H9 (cell line): ENCODE measurements at regions not wholly inside any gene's neighbourhood (a gene's known extent, or its start where the extent isn't known, plus 50 kb on each side); places are given as distances from the start of the nearest gene placed in this dataset.

Experiments used
- DNase-seq: peaks from one replicate; pipeline ENCODE4 v3.0.0-alpha.2; 2017
- H2AFZ ChIP-seq: one replicate; pipeline ENCODE4 v1.6.1; 2013; ENCODE audit warnings: mild to moderate bottlenecking, low read length, control low read depth, moderate library complexity
- H2AK5ac ChIP-seq: 2 replicates; pipeline ENCODE4 v1.6.1; 2013; ENCODE audit warnings: low read length, control low read depth, mixed read lengths; ENCODE audit not compliant: insufficient read length
- H2BK120ac ChIP-seq: one replicate; pipeline ENCODE4 v1.6.1; 2013; ENCODE audit warnings: low read depth, mild to moderate bottlenecking, low read length, control low read depth, inconsistent platforms; ENCODE audit not compliant: poor library complexity, severe bottlenecking
- H2BK12ac ChIP-seq: 2 replicates; pipeline ENCODE4 v1.6.1; 2013; ENCODE audit warnings: low read length, control low read depth, mixed read lengths, low read depth; ENCODE audit not compliant: insufficient read length
- H2BK15ac ChIP-seq: 2 replicates; pipeline ENCODE4 v1.6.1; 2013; ENCODE audit warnings: low read depth, low read length, control low read depth
- H2BK20ac ChIP-seq: one replicate; pipeline ENCODE4 v1.6.1; 2013; ENCODE audit warnings: low read depth, mild to moderate bottlenecking, low read length, control low read depth, inconsistent platforms; ENCODE audit not compliant: poor library complexity, severe bottlenecking
- H2BK5ac ChIP-seq: 2 replicates; pipeline ENCODE4 v1.6.1; 2013; ENCODE audit warnings: low read length, control low read depth, mixed read lengths; ENCODE audit not compliant: insufficient read length
- H3K14ac ChIP-seq: 2 replicates; pipeline ENCODE4 v1.6.1; 2013; ENCODE audit warnings: low read length, control low read depth; ENCODE audit not compliant: insufficient read depth
- H3K18ac ChIP-seq: 2 replicates; pipeline ENCODE4 v1.6.1; 2013; ENCODE audit warnings: low read depth, mild to moderate bottlenecking, mixed read lengths, low read length, control low read depth; ENCODE audit not compliant: insufficient read length
- H3K23ac ChIP-seq: 2 replicates; pipeline ENCODE4 v1.6.1; 2013; ENCODE audit warnings: low read length, control low read depth, mixed read lengths, low read depth; ENCODE audit not compliant: insufficient read length
- H3K23me2 ChIP-seq: 2 replicates; pipeline ENCODE4 v1.6.1; 2013; ENCODE audit warnings: low read depth, mild to moderate bottlenecking, mixed read lengths, low read length, control low read depth; ENCODE audit not compliant: insufficient read length, poor library complexity, severe bottlenecking
- H3K27ac ChIP-seq: 2 replicates; pipeline ENCODE4 v1.5.1; 2013; ENCODE audit warnings: low read length, control low read depth, mixed read lengths, low read depth; ENCODE audit not compliant: insufficient read length
- H3K27me3 ChIP-seq: 2 replicates; pipeline ENCODE4 v1.6.1; 2013; ENCODE audit warnings: low read length, control low read depth, inconsistent platforms; ENCODE audit not compliant: insufficient read depth
- H3K4ac ChIP-seq: 2 replicates; pipeline ENCODE4 v1.6.1; 2013; ENCODE audit warnings: low read depth, mild to moderate bottlenecking, control low read depth, inconsistent platforms, low read length, moderate library complexity
- H3K4me1 ChIP-seq: 2 replicates; pipeline ENCODE4 v1.6.1; 2013; ENCODE audit warnings: low read length, control low read depth, inconsistent platforms; ENCODE audit not compliant: insufficient read depth
- H3K4me2 ChIP-seq: 2 replicates; pipeline ENCODE4 v1.6.1; 2013; ENCODE audit warnings: low read length, control low read depth, mixed read lengths; ENCODE audit not compliant: insufficient read length, insufficient read depth
- H3K56ac ChIP-seq: 2 replicates; pipeline ENCODE4 v1.6.1; 2013; ENCODE audit warnings: low read depth, mild to moderate bottlenecking, mixed read lengths, low read length, control low read depth; ENCODE audit not compliant: insufficient read length
- H3K79me1 ChIP-seq: 2 replicates; pipeline ENCODE4 v1.6.1; 2013; ENCODE audit warnings: low read depth, mild to moderate bottlenecking, moderate library complexity, low read length, control low read depth, inconsistent platforms; ENCODE audit not compliant: insufficient read depth, poor library complexity, severe bottlenecking
- H3K79me2 ChIP-seq: 2 replicates; pipeline ENCODE4 v1.6.1; 2013; ENCODE audit warnings: low read length, control low read depth, inconsistent platforms; ENCODE audit not compliant: insufficient read depth
- H3K9ac ChIP-seq: 2 replicates; pipeline ENCODE4 v1.6.1; 2013; ENCODE audit warnings: low read length, control low read depth, mixed read lengths; ENCODE audit not compliant: insufficient read length; ENCODE audit errors: extremely low read depth
- H3K9me3 ChIP-seq: one replicate; pipeline ENCODE4 v1.6.1; 2013; ENCODE audit warnings: low read depth, low read length, inconsistent platforms; ENCODE audit not compliant: control insufficient read depth
- H3T11ph ChIP-seq: one replicate; pipeline ENCODE4 v1.6.1; 2013; ENCODE audit warnings: mild to moderate bottlenecking, low read length, control low read depth, inconsistent platforms
- H4K20me1 ChIP-seq: one replicate; pipeline ENCODE4 v1.6.1; 2013; ENCODE audit not compliant: control insufficient read depth, insufficient read length, insufficient read depth
- H4K5ac ChIP-seq: 2 replicates; pipeline ENCODE4 v1.6.1; 2013; ENCODE audit warnings: low read depth, mild to moderate bottlenecking, mixed read lengths, low read length, control low read depth; ENCODE audit not compliant: insufficient read length
- H4K8ac ChIP-seq: replicated peaks from 2 replicates; pipeline ENCODE4 v1.6.1; 2013; ENCODE audit warnings: low read length, control low read depth, mixed read lengths, low read depth; ENCODE audit not compliant: insufficient read length
- H4K91ac ChIP-seq: 2 replicates; pipeline ENCODE4 v1.6.1; 2013; ENCODE audit warnings: low read depth, mild to moderate bottlenecking, moderate library complexity, mixed read lengths, low read length, control low read depth; ENCODE audit not compliant: insufficient read length
- H3K27ac Mint-ChIP-seq, 3 experiments: 2 replicates in 2 of 3; 3 replicates in 1 of 3; pipeline ENCODE4 v1.8.0; 2020 to 2021; ENCODE audit warnings: mixed read lengths in 3 of 3, mild to moderate bottlenecking in 1 of 3, moderate library complexity in 1 of 3
- H3K27me3 Mint-ChIP-seq: 2 replicates; pipeline ENCODE4 v1.8.0; 2021; ENCODE audit warnings: low read depth, mild to moderate bottlenecking, moderate library complexity, mixed read lengths
- H3K36me3 Mint-ChIP-seq, 3 experiments: 2 replicates in 2 of 3; 3 replicates in 1 of 3; pipeline ENCODE4 v1.8.0; 2020 to 2021; ENCODE audit warnings: low read depth in 3 of 3, mixed read lengths in 3 of 3; ENCODE audit not compliant: insufficient read depth in 1 of 3
- H3K4me1 Mint-ChIP-seq, 2 experiments: 2 replicates each; pipeline ENCODE4 v1.8.0; 2020; ENCODE audit warnings: mixed read lengths in 2 of 2
- H3K4me3 Mint-ChIP-seq, 2 experiments: 2 replicates in 1 of 2; 3 replicates in 1 of 2; pipeline ENCODE4 v1.8.0; 2020 to 2021; ENCODE audit warnings: mild to moderate bottlenecking in 2 of 2, mixed read lengths in 2 of 2, moderate library complexity in 1 of 2
- H3K9me3 Mint-ChIP-seq, 2 experiments: 2 replicates in 1 of 2; 3 replicates in 1 of 2; pipeline ENCODE4 v1.8.0; 2020; ENCODE audit warnings: mild to moderate bottlenecking in 2 of 2, mixed read lengths in 2 of 2, moderate library complexity in 1 of 2
- CTCF ChIP-seq: fragments of 200-600 bp; sonication (generic); conservative IDR thresholded peaks from 3 replicates; pipeline ENCODE4 v1.8.0; 2021; ENCODE audit warnings: antibody characterized with exemption, mild to moderate bottlenecking
- WGBS: extraction: QIAGEN DNeasy Blood & Tissue Kit; methylation state at CpG from one replicate; pipeline ENCODE4 v1.1.7; 2013; ENCODE audit warnings: missing lambda C conversion rate, low lambda C conversion rate, mixed read lengths; ENCODE audit not compliant: insufficient read length; ENCODE audit errors: extremely low coverage; 5-methylcytosine and 5-hydroxymethylcytosine counted together

DNA sequence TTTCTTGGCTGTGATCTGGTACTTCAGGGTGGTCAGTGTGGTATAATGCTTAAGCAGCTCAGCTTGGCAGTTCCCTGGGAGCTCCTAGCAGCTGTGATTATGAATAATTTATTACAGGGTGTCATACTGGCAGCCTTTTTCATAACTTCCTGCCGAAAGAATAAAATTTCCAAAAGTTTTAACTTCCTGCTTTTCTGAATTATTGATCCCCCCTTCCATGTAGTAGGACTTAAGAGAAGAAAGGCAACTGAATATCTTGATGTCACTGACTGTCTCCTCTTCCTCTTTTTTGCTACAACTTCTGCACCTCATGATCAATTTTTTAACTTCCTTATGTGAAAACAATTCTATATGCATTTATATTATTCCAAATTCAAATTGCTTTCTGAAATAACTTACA lies 74.3 kb upstream of the SPEF2 start:
- H3K4ac ChIP-seq, result no peak overlapping the region
- DNase-seq, result no peak

More for the DNA sequence above, 74.3 kb upstream of the SPEF2 start:
- H3T11ph ChIP-seq, result no peak overlapping the region
- WGBS, result no CpG with 5 or more reads among the region's 1 CpG
- H2BK20ac ChIP-seq, result no peak overlapping the region
- no peaks in the 10 kb centered on the region for H3K79me1 ChIP-seq
- no peak overlapping the region for H2AK5ac ChIP-seq
- no peak overlapping the region for H3K56ac ChIP-seq
- no peaks in the 10 kb centered on the region for H3K79me2 ChIP-seq
- no peak overlapping the region for H3K23ac ChIP-seq
- TF ChIP-seq CTCF, result no peak
- Mint-ChIP-seq H3K27me3 (no peaks in the 10 kb centered on the region; the same call in 1 of the 2 replicates), H3K36me3 (no peaks in the 10 kb centered on the region), H3K4me3 (no peak overlapping the region), H3K27ac (no peak overlapping the region), H3K4me1 (no peaks in the 10 kb centered on the region), H3K9me3 (peaks cover 4 to 6% of the 10 kb centered on the region in 2 experiments; a peak in 4 of 5 replicates)
- no peaks in the 10 kb centered on the region for H3K9me3 ChIP-seq
- no peaks in the 10 kb centered on the region for H3K4me1 ChIP-seq
- no peaks in the 10 kb centered on the region for H3K27me3 ChIP-seq
- H3K14ac ChIP-seq, result no peak overlapping the region
- no peak overlapping the region for H2BK15ac ChIP-seq
- H3K9ac ChIP-seq, result no peak overlapping the region
- H2BK5ac ChIP-seq, result no peak overlapping the region
- H3K4me2 ChIP-seq, result no peak overlapping the region
- no peak overlapping the region for H4K5ac ChIP-seq
- no peak overlapping the region for H3K27ac ChIP-seq
- no peak overlapping the region for H3K18ac ChIP-seq
- H2BK120ac ChIP-seq, result no peak overlapping the region
- H4K20me1 ChIP-seq, result no peaks in the 10 kb centered on the region
- no peak overlapping the region for H2AFZ ChIP-seq
- no peak overlapping the region for H4K91ac ChIP-seq
- H4K8ac ChIP-seq, result no peak overlapping the region
- no peaks in the 10 kb centered on the region for H3K23me2 ChIP-seq
- H2BK12ac ChIP-seq, result no peak overlapping the region
